ENCODE measurements at regions not wholly inside any gene's neighbourhood (a gene's known extent, or its start where the extent isn't known, plus 50 kb on each side); places are given as distances from the start of the nearest gene placed in this dataset.
A peak's percentile ranks its signal among the peaks of the same experiment; 100 is the strongest.
"Not testable (repeated sequence)": the region's sequence is repeated elsewhere in the genome, so short reads cannot be mapped to it uniquely, and the experiment has no call there.

GRCh38 chr7:76797639-76798038 lies 170.6 kb upstream of the POMZP3 start:
- H3K36me3 Mint-ChIP-seq; ATAC-seq (ENCODE audit: low read depth); DNase-seq; H3K4me1 Mint-ChIP-seq; POLR2A ChIA-PET; H3K27me3 Mint-ChIP-seq; H3K27ac Mint-ChIP-seq; H3K9me3 Mint-ChIP-seq; H3K4me3 Mint-ChIP-seq: not testable (repeated sequence)

GRCh38 chr7:76780693-76781092 lies 153.6 kb upstream of the POMZP3 start:
- H3K9me3 Mint-ChIP-seq; H3K4me1 Mint-ChIP-seq; ATAC-seq (ENCODE audit: low read depth); H3K36me3 Mint-ChIP-seq; POLR2A ChIA-PET; H3K4me3 Mint-ChIP-seq; H3K27me3 Mint-ChIP-seq; DNase-seq; H3K27ac Mint-ChIP-seq: not testable (repeated sequence)

- DNase-seq; H3K4me1 Mint-ChIP-seq; ATAC-seq (ENCODE audit: low read depth); H3K4me3 Mint-ChIP-seq; H3K9me3 Mint-ChIP-seq; H3K36me3 Mint-ChIP-seq; H3K27me3 Mint-ChIP-seq; H3K27ac Mint-ChIP-seq; POLR2A ChIA-PET: not testable (repeated sequence)
Observed at GRCh38 chr7:76774279-76774678, 147.2 kb upstream of the POMZP3 start.

- H3K4me1 Mint-ChIP-seq; H3K9me3 Mint-ChIP-seq; ATAC-seq (ENCODE audit: low read depth); DNase-seq; H3K36me3 Mint-ChIP-seq; H3K27me3 Mint-ChIP-seq; H3K4me3 Mint-ChIP-seq; H3K27ac Mint-ChIP-seq; POLR2A ChIA-PET: not testable (repeated sequence)
Observed at GRCh38 chr7:76771980-76772379, 144.9 kb upstream of the POMZP3 start.

GRCh38 chr7:76763977-76764376 lies 136.9 kb upstream of the POMZP3 start:
- H3K9me3 Mint-ChIP-seq; DNase-seq; H3K4me1 Mint-ChIP-seq; H3K27me3 Mint-ChIP-seq; ATAC-seq (ENCODE audit: low read depth); H3K36me3 Mint-ChIP-seq; POLR2A ChIA-PET; H3K4me3 Mint-ChIP-seq; H3K27ac Mint-ChIP-seq: not testable (repeated sequence)

- not testable (repeated sequence) for H3K9me3 Mint-ChIP-seq; ATAC-seq (ENCODE audit: low read depth)
Observed at GRCh38 chr7:76760546-76761220, 133.6 kb upstream of the POMZP3 start.

GRCh38 chr7:76739538-76739937 lies 112.5 kb upstream of the POMZP3 start:
- DNase-seq; H3K9me3 Mint-ChIP-seq; ATAC-seq (ENCODE audit: low read depth); H3K27ac Mint-ChIP-seq; POLR2A ChIA-PET; H3K36me3 Mint-ChIP-seq; H3K4me3 Mint-ChIP-seq; H3K4me1 Mint-ChIP-seq; H3K27me3 Mint-ChIP-seq: not testable (repeated sequence)

More at GRCh38 chr7:76760546-76761220, 133.6 kb upstream of the POMZP3 start:
- H3K27me3 Mint-ChIP-seq, DNase-seq, H3K4me1 Mint-ChIP-seq, POLR2A ChIA-PET, H3K36me3 Mint-ChIP-seq, H3K4me3 Mint-ChIP-seq, H3K27ac Mint-ChIP-seq: not testable (repeated sequence)

- H3K9me3 Mint-ChIP-seq; POLR2A ChIA-PET; DNase-seq; ATAC-seq (ENCODE audit: low read depth); H3K4me3 Mint-ChIP-seq; H3K27me3 Mint-ChIP-seq; H3K27ac Mint-ChIP-seq; H3K36me3 Mint-ChIP-seq; H3K4me1 Mint-ChIP-seq: not testable (repeated sequence)
Observed at GRCh38 chr7:76736724-76737123, 109.6 kb upstream of the POMZP3 start.

GRCh38 chr7:76736091-76736490 lies 109.0 kb upstream of the POMZP3 start:
- H3K4me1 Mint-ChIP-seq; H3K27me3 Mint-ChIP-seq; H3K27ac Mint-ChIP-seq; H3K36me3 Mint-ChIP-seq; H3K9me3 Mint-ChIP-seq; ATAC-seq (ENCODE audit: low read depth); POLR2A ChIA-PET; DNase-seq; H3K4me3 Mint-ChIP-seq: not testable (repeated sequence)

- not testable (repeated sequence) for H3K4me3 Mint-ChIP-seq, H3K27ac Mint-ChIP-seq
Observed at GRCh38 chr7:76735668-76736067, 108.6 kb upstream of the POMZP3 start.

GRCh38 chr7:76728571-76728974 lies 101.5 kb upstream of the POMZP3 start:
- POLR2A ChIA-PET; H3K9me3 Mint-ChIP-seq; H3K27me3 Mint-ChIP-seq; H3K4me1 Mint-ChIP-seq; H3K36me3 Mint-ChIP-seq; H3K27ac Mint-ChIP-seq; ATAC-seq (ENCODE audit: low read depth); DNase-seq; H3K4me3 Mint-ChIP-seq: not testable (repeated sequence)

More at GRCh38 chr7:76735668-76736067, 108.6 kb upstream of the POMZP3 start:
- POLR2A ChIA-PET, H3K36me3 Mint-ChIP-seq, H3K4me1 Mint-ChIP-seq, H3K9me3 Mint-ChIP-seq, H3K27me3 Mint-ChIP-seq, DNase-seq: not testable (repeated sequence)
- peak; percentile 63 for ATAC-seq (ENCODE audit: low read depth)

GRCh38 chr7:76723928-76724327 lies 96.8 kb upstream of the POMZP3 start:
- H3K9me3 Mint-ChIP-seq; H3K27me3 Mint-ChIP-seq; H3K4me1 Mint-ChIP-seq; POLR2A ChIA-PET; ATAC-seq (ENCODE audit: low read depth); H3K4me3 Mint-ChIP-seq; H3K27ac Mint-ChIP-seq; H3K36me3 Mint-ChIP-seq; DNase-seq: not testable (repeated sequence)

GRCh38 chr7:76716551-76716950 lies 89.5 kb upstream of the POMZP3 start:
- H3K27me3 Mint-ChIP-seq; POLR2A ChIA-PET; DNase-seq; H3K4me1 Mint-ChIP-seq; H3K27ac Mint-ChIP-seq; H3K36me3 Mint-ChIP-seq; H3K9me3 Mint-ChIP-seq; ATAC-seq (ENCODE audit: low read depth); H3K4me3 Mint-ChIP-seq: not testable (repeated sequence)

- DNase-seq; POLR2A ChIA-PET; H3K9me3 Mint-ChIP-seq; H3K36me3 Mint-ChIP-seq; H3K4me3 Mint-ChIP-seq; H3K27me3 Mint-ChIP-seq; ATAC-seq (ENCODE audit: low read depth); H3K4me1 Mint-ChIP-seq; H3K27ac Mint-ChIP-seq: not testable (repeated sequence)
Observed at GRCh38 chr7:76712926-76713325, 85.8 kb upstream of the POMZP3 start.

GRCh38 chr7:76711648-76712047 lies 84.6 kb upstream of the POMZP3 start:
- ATAC-seq (ENCODE audit: low read depth); H3K36me3 Mint-ChIP-seq; H3K4me3 Mint-ChIP-seq; DNase-seq; H3K9me3 Mint-ChIP-seq; H3K4me1 Mint-ChIP-seq; H3K27me3 Mint-ChIP-seq; H3K27ac Mint-ChIP-seq; POLR2A ChIA-PET: not testable (repeated sequence)
